ENCODE measurements at regions not wholly inside any gene's neighbourhood (a gene's known extent, or its start where the extent isn't known, plus 50 kb on each side); places are given as distances from the start of the nearest gene placed in this dataset.

DNA sequence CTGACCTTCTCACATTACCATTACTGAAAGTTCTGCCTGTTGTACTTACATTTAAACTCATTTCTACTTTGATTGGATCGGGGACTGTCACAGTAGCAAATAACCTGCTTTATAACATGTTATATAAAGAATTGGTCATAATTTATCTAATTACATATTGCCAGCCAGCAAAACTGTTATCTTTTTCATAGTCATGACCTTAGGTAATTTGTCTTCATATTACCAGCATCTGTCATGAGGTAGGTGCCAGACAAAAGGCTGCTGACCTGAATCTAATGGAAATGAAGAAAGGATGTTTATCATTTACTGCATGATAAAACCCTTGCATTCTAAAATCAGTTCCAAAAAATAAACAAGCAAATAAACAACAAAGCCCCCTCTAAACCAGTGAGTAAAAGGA is 89.4 kb upstream of the LRP1B start:
- no peaks in the 10 kb centered on the region for H3K36me3 ChIP-seq (ENCODE audit: insufficient read depth, low read length)
- H3K27me3 ChIP-seq (ENCODE audit: low read length), result no peaks in the 10 kb centered on the region
- no peaks in the 10 kb centered on the region for H3K79me2 ChIP-seq (ENCODE audit: low read length)
- H3K9me3 ChIP-seq (ENCODE audit: low read length), result peaks cover 37% of the 10 kb centered on the region
- no peak for DNase-seq
- H3K9me2 ChIP-seq (replicated peaks; ENCODE audit: insufficient read depth, low read length), result no peaks in the 10 kb centered on the region
- no peak overlapping the region for H3K4me3 ChIP-seq (ENCODE audit: low read length)
- no peak overlapping the region for H3K9ac ChIP-seq (ENCODE audit: low read length)
- H3K27ac ChIP-seq (ENCODE audit: low read length), result no peak overlapping the region
- H3K4me2 ChIP-seq (ENCODE audit: low read depth, low read length, poor library complexity, severe bottlenecking), result no peak overlapping the region
- no peaks in the 10 kb centered on the region for H3K4me1 ChIP-seq (ENCODE audit: low read length)
- no peak overlapping the region for H2AFZ ChIP-seq (ENCODE audit: low read length)
- no peaks in the 10 kb centered on the region for H4K20me1 ChIP-seq (ENCODE audit: insufficient read depth, low read depth, low read length)

DNA sequence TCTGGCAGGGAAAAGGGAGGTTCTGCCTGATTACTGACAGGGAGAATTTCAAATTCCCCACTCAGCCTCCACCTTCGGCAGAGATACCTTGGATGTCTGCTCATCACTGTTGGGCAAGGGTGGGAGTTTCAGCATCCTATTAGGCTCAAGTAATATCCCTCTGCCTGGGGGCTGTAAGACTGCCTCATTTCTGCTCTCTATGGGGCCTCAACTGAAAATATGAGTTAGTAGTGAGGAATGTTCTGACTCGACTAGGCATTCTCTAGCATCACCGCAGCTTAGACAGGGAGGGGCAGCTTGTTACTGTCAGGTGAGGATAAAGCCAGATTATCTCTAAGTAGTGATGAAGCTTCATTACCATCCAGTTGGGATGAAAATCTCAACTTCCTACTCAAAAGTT is 87.7 kb upstream of the LRP1B start:
- H3K9me2 ChIP-seq (replicated peaks; ENCODE audit: insufficient read depth, low read length), result no peaks in the 10 kb centered on the region
- H3K27ac ChIP-seq (ENCODE audit: low read length), result no peak overlapping the region
- DNase-seq, result no peak
- no peak overlapping the region for H3K4me3 ChIP-seq (ENCODE audit: low read length)
- no peaks in the 10 kb centered on the region for H3K27me3 ChIP-seq (ENCODE audit: low read length)
- no peaks in the 10 kb centered on the region for H3K36me3 ChIP-seq (ENCODE audit: insufficient read depth, low read length)
- H3K4me1 ChIP-seq (ENCODE audit: low read length), result no peaks in the 10 kb centered on the region
- no peak overlapping the region for H2AFZ ChIP-seq (ENCODE audit: low read length)
- peaks cover 39% of the 10 kb centered on the region for H3K9me3 ChIP-seq (ENCODE audit: low read length)
- H3K79me2 ChIP-seq (ENCODE audit: low read length), result no peaks in the 10 kb centered on the region
- H3K9ac ChIP-seq (ENCODE audit: low read length), result no peak overlapping the region
- no peaks in the 10 kb centered on the region for H4K20me1 ChIP-seq (ENCODE audit: insufficient read depth, low read depth, low read length)
- H3K4me2 ChIP-seq (ENCODE audit: low read depth, low read length, poor library complexity, severe bottlenecking), result no peak overlapping the region

DNA sequence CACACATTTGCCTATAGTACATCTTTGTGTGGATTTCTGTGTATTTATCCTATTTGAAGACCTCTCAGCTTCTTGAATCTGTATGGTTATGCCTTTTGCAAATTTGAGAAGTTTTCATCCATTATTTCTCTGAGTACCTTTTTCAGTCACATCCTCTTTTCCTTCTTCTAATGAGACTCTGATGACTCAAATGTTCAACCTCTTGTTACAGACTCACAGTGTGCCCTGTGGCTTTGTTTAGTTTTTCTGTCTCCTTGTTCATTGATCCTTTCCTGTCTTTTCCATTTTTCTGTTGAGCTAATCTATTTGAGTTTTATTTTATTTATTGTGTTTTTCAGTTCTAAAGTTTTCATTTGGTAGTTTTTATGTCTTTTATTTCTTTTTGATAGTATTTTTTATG is 87.0 kb upstream of the LRP1B start:
- Histone ChIP-seq H3K36me3 (ENCODE audit: insufficient read depth, low read length) (no peaks in the 10 kb centered on the region), H4K20me1 (ENCODE audit: insufficient read depth, low read depth, low read length) (no peaks in the 10 kb centered on the region), H3K4me1 (ENCODE audit: low read length) (no peaks in the 10 kb centered on the region), H3K4me2 (ENCODE audit: low read depth, low read length, poor library complexity, severe bottlenecking) (no peak overlapping the region), H3K27me3 (ENCODE audit: low read length) (no peaks in the 10 kb centered on the region), H3K27ac (ENCODE audit: low read length) (no peak overlapping the region), H3K9me2 (replicated peaks; ENCODE audit: insufficient read depth, low read length) (no peaks in the 10 kb centered on the region), H3K9ac (ENCODE audit: low read length) (no peak overlapping the region), H3K4me3 (ENCODE audit: low read length) (no peak overlapping the region), H2AFZ (ENCODE audit: low read length) (no peak overlapping the region), H3K79me2 (ENCODE audit: low read length) (no peaks in the 10 kb centered on the region), H3K9me3 (ENCODE audit: low read length) (peaks cover 38% of the 10 kb centered on the region)
- no peak for DNase-seq

DNA sequence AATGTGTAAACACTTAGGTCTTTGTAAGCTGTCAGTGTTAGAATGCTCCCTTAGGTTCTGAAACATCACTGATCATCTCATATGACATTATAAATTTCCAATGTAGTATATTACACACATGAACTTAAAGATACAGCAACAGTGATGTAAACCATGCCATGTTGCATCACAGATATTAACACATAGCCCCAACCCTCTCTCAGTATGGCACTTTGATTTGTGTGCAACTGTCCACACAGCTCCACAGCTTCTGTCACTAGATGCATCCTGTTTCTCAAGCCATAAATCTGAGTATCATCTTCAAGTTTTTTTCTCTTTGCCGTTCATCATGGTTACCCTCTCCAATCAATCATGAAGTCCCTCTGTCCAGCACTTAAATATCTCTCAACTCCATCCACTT is 69.2 kb upstream of the LRP1B start:
- Histone ChIP-seq H3K4me3 (ENCODE audit: low read length) (no peak overlapping the region), H4K20me1 (ENCODE audit: insufficient read depth, low read depth, low read length) (no peaks in the 10 kb centered on the region), H3K36me3 (ENCODE audit: insufficient read depth, low read length) (no peaks in the 10 kb centered on the region), H3K27me3 (ENCODE audit: low read length) (no peaks in the 10 kb centered on the region), H3K9me2 (replicated peaks; ENCODE audit: insufficient read depth, low read length) (no peaks in the 10 kb centered on the region), H3K4me2 (ENCODE audit: low read depth, low read length, poor library complexity, severe bottlenecking) (no peak overlapping the region), H2AFZ (ENCODE audit: low read length) (no peak overlapping the region), H3K4me1 (ENCODE audit: low read length) (no peaks in the 10 kb centered on the region), H3K79me2 (ENCODE audit: low read length) (no peaks in the 10 kb centered on the region), H3K9ac (ENCODE audit: low read length) (no peak overlapping the region), H3K9me3 (ENCODE audit: low read length) (peaks cover 7% of the 10 kb centered on the region; the same call in 1 of the 2 replicates), H3K27ac (ENCODE audit: low read length) (no peak overlapping the region)
- DNase-seq, result no peak

DNA sequence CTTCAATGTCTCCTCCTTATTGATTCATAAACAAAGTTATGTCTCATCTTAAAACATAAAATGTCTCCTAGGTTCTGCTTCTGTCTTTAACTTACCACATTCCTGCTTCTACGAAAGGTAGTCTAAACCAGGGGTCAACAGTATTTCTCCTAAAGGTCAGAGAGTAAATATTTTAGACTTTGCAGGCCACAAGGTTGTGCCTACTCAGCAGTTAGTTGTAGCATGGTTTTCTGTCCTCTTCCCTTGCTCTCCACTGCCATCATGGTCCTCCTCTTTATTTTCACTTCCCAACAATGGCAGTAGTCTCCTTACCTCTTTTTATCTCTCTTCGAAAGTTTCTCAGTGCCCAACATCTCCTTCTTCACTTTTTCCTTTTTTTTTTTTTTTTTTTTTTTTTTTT is 68.3 kb upstream of the LRP1B start:
- H4K20me1 ChIP-seq (ENCODE audit: insufficient read depth, low read depth, low read length), result no peaks in the 10 kb centered on the region
- peaks cover 13% of the 10 kb centered on the region for H3K9me3 ChIP-seq (ENCODE audit: low read length)
- no peaks in the 10 kb centered on the region for H3K27me3 ChIP-seq (ENCODE audit: low read length)
- H3K9ac ChIP-seq (ENCODE audit: low read length), result no peak overlapping the region
- H3K79me2 ChIP-seq (ENCODE audit: low read length), result no peaks in the 10 kb centered on the region
- H3K4me1 ChIP-seq (ENCODE audit: low read length), result no peaks in the 10 kb centered on the region
- no peak overlapping the region for H3K27ac ChIP-seq (ENCODE audit: low read length)
- H2AFZ ChIP-seq (ENCODE audit: low read length), result no peak overlapping the region
- H3K4me2 ChIP-seq (ENCODE audit: low read depth, low read length, poor library complexity, severe bottlenecking), result no peak overlapping the region
- no peaks in the 10 kb centered on the region for H3K36me3 ChIP-seq (ENCODE audit: insufficient read depth, low read length)
- no peak for DNase-seq
- no peaks in the 10 kb centered on the region for H3K9me2 ChIP-seq (replicated peaks; ENCODE audit: insufficient read depth, low read length)
- H3K4me3 ChIP-seq (ENCODE audit: low read length), result no peak overlapping the region

DNA sequence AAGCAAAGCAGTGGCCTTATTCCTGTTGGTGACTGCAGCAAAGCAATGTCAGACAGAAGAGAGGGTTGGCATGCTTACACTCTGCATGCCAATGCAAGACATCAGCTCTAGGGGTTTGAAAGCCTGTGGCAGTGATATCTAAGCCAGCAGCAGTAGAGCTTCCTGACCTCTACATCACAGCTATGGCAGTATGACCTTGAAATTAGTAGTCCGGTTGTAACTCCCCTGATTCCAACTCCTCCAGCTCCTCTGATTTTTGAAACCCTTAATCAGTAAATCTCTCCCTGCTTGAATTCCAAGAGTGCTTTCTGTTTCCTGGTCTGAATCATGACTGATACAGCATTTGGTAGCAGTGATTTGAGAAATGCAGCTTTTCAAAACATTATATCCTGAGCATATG is 60.0 kb upstream of the LRP1B start:
- H3K9me3 ChIP-seq (ENCODE audit: low read length), result peaks cover 14% of the 10 kb centered on the region
- no peak overlapping the region for H3K27ac ChIP-seq (ENCODE audit: low read length)
- H3K36me3 ChIP-seq (ENCODE audit: insufficient read depth, low read length), result no peaks in the 10 kb centered on the region
- no peaks in the 10 kb centered on the region for H3K9me2 ChIP-seq (replicated peaks; ENCODE audit: insufficient read depth, low read length)
- no peaks in the 10 kb centered on the region for H3K79me2 ChIP-seq (ENCODE audit: low read length)
- H3K4me3 ChIP-seq (ENCODE audit: low read length), result no peak overlapping the region
- DNase-seq, result no peak
- no peak overlapping the region for H3K4me2 ChIP-seq (ENCODE audit: low read depth, low read length, poor library complexity, severe bottlenecking)
- no peaks in the 10 kb centered on the region for H3K4me1 ChIP-seq (ENCODE audit: low read length)
- H2AFZ ChIP-seq (ENCODE audit: low read length), result no peak overlapping the region
- H3K27me3 ChIP-seq (ENCODE audit: low read length), result no peaks in the 10 kb centered on the region
- no peaks in the 10 kb centered on the region for H4K20me1 ChIP-seq (ENCODE audit: insufficient read depth, low read depth, low read length)
- H3K9ac ChIP-seq (ENCODE audit: low read length), result no peak overlapping the region

DNA sequence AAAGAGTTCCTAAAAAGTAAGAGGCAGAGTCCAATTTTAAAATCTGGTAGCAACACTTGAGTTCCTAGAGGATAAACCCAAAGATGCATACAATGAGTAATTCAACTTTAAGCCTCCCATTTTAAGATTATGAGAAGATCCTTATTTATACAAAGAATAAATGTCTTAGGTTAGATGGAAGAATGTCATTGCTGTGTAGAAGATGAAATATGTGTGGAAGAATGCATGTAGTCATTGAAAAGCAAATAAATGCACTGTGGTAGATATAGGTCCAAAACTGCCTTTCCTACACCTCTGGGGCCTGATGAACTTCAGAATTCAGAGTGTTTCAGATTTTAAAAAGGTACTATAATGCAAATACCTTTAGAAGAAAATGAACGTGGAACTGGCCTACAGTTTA is 58.7 kb upstream of the LRP1B start:
- no peaks in the 10 kb centered on the region for H3K27me3 ChIP-seq (ENCODE audit: low read length)
- no peaks in the 10 kb centered on the region for H3K36me3 ChIP-seq (ENCODE audit: insufficient read depth, low read length)
- no peak overlapping the region for H2AFZ ChIP-seq (ENCODE audit: low read length)
- no peaks in the 10 kb centered on the region for H3K9me2 ChIP-seq (replicated peaks; ENCODE audit: insufficient read depth, low read length)
- no peaks in the 10 kb centered on the region for H4K20me1 ChIP-seq (ENCODE audit: insufficient read depth, low read depth, low read length)
- no peaks in the 10 kb centered on the region for H3K4me1 ChIP-seq (ENCODE audit: low read length)
- no peak overlapping the region for H3K4me3 ChIP-seq (ENCODE audit: low read length)
- H3K9me3 ChIP-seq (ENCODE audit: low read length), result peaks cover 12% of the 10 kb centered on the region
- no peak overlapping the region for H3K27ac ChIP-seq (ENCODE audit: low read length)
- H3K79me2 ChIP-seq (ENCODE audit: low read length), result no peaks in the 10 kb centered on the region
- H3K9ac ChIP-seq (ENCODE audit: low read length), result no peak overlapping the region
- no peak overlapping the region for H3K4me2 ChIP-seq (ENCODE audit: low read depth, low read length, poor library complexity, severe bottlenecking)
- DNase-seq, result no peak

DNA sequence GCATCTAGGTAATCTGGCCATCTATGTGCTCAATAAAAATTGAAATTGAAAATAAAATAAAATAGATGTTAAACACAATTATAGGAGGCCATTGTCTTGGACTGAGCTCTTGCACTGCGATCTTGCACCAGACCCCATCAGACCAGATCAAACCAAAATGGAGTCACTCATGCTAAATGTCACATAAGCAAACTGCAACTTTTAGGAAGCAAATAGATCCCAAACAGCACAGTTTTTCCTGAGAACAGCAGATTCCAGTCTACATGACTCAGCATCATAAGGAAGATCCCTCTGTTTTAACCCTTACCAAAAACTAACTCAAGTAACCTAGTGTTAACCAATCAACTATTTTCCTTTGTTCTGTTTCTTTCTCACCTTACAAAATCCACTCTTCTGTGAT is 57.7 kb upstream of the LRP1B start:
- no peak for DNase-seq
- no peaks in the 10 kb centered on the region for H3K4me1 ChIP-seq (ENCODE audit: low read length)
- no peaks in the 10 kb centered on the region for H3K36me3 ChIP-seq (ENCODE audit: insufficient read depth, low read length)
- no peak overlapping the region for H3K4me2 ChIP-seq (ENCODE audit: low read depth, low read length, poor library complexity, severe bottlenecking)
- H3K4me3 ChIP-seq (ENCODE audit: low read length), result no peak overlapping the region
- H3K9ac ChIP-seq (ENCODE audit: low read length), result no peak overlapping the region
- peaks cover 6% of the 10 kb centered on the region for H3K9me3 ChIP-seq (ENCODE audit: low read length)
- H3K27ac ChIP-seq (ENCODE audit: low read length), result no peak overlapping the region
- no peaks in the 10 kb centered on the region for H3K9me2 ChIP-seq (replicated peaks; ENCODE audit: insufficient read depth, low read length)
- no peaks in the 10 kb centered on the region for H4K20me1 ChIP-seq (ENCODE audit: insufficient read depth, low read depth, low read length)
- H3K79me2 ChIP-seq (ENCODE audit: low read length), result no peaks in the 10 kb centered on the region
- H3K27me3 ChIP-seq (ENCODE audit: low read length), result no peaks in the 10 kb centered on the region
- H2AFZ ChIP-seq (ENCODE audit: low read length), result no peak overlapping the region

All from Karpas-422 (cell line).